GM21576 (cell line): ENCODE measurements at regions not wholly inside any gene's neighbourhood (a gene's known extent, or its start where the extent isn't known, plus 50 kb on each side); places are given as distances from the start of the nearest gene placed in this dataset.

Source experiments
- ATAC-seq: cut with Tn5 transposase; IDR thresholded peaks from one replicate; pipeline ENCODE4 v1.9.1; 2021; ENCODE audit warnings: mild to moderate bottlenecking, moderate library complexity; ENCODE audit not compliant: unreplicated experiment

DNA sequence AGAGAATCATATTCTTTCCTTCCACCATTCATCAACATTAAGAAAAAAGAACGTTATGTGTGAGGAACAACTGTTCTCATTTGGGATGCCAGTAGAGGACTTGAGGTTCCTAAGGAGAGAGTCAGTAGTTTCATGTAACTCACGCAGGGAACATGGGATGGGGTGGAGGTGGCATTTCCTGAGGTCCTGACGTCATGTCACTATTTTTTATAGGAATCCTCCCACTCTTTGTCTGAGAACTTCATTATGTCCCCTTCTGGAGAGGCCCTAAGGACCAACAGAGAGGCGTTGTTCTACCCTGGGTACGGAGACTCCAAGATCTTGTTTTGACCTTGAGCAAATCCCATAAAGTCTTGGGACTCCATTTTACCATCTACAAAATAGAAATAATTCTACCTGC is 211.7 kb upstream of the SOX9 start:
- no peak for ATAC-seq

- no peak for ATAC-seq
These were observed 210.8 kb upstream of the SOX9 start for GRCh38 chr17:71910002-71910401.

GRCh38 chr17:71914042-71914441 is 206.8 kb upstream of the SOX9 start:
- ATAC-seq: no peak

DNA sequence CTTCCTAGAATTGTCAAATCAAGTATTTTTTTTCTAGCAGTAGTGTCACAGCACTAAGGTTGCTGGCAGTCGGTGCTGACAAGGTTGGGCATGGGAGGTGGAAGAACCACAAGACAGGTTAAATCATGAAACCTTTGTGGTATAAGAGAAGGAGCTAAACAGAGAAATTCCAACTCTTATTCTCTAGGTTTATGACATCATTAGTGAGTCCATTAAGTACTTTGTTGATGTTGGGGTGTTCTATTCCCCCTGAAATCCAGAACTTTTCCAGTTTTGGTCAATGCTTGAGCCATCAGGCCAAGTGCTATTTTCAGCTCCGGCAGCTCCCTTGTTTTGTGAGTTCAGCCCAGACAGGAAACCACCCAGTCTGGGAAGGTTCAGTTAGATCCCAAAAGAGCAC is 206.0 kb upstream of the SOX9 start:
- no peak for ATAC-seq

DNA sequence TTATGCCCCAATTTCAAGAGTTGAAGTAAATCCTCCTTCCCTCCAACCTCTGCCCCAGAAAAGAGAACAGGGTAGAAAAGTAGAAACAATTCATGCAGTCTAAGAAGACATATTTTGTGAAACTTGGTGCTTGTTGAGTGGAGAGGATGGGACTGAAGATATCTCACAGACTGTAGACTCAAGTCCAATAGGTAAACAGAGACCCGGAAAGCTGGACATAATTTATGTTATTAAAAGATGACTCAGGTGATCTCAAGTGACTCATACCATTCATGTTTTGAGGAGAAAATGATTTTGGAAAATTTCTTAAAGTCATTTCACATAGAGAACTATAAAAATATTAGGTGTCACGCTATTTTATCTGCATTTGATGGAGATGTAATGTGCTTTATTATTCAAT is 203.1 kb upstream of the SOX9 start:
- no peak for ATAC-seq

DNA sequence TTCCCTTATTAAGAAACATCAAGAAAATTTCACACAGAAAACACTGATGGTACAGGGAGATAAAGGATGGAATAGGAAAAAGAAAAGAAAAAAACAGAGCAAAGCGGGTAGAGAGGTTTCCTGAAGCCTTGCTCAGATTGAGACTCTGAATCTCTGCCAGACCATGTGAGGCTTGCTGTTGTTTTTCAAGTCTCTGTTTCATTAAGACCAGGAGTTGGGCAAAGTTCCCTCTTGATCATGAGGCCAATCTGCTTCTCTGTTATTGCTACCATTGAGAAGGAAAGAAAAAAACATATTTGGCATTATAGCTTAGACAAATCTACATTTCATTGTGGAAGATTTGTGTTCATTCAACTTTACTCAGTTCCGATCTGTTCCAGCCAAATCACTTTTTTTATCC is 201.6 kb upstream of the SOX9 start:
- ATAC-seq: no peak

- no peak for ATAC-seq
These were observed 200.9 kb upstream of the SOX9 start for GRCh38 chr17:71919896-71920295.

DNA sequence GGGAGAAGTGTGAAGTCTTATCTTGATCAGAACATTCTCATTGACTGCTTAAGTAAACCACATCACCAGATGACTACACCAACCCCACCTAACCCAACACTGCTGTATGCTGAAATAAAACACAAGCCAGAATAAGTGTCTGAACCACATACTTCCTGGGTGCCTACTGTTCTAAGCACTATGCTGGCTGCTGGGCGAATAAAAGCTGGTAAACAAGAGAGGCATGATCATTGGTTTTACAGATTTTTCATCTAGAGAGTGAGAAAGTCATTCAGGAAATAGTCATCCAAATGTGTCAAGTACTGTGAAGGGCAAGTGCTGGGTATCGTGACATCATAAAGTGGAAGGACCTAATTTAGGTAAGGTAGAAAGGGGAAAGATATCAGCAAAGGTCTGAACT is 199.0 kb upstream of the SOX9 start:
- ATAC-seq: no peak

DNA sequence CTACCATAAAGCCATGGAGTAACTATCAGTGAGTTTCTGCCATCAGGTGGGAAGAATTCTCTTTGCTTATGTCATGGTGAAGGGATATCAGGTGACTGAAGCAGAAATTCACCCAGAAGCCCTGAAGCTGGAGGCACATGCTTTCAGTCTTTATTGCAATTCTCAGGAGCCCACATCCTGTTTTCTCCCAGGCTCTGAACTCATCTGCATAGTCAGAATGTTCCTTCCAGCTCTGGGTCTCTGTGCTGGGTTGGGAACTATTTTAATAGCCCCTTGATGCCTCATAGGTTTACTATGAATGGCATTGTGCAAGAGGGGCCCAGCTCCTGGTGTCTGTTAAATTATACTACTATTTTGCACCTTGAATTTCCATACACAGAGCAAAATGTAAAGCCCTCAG is 198.4 kb upstream of the SOX9 start:
- ATAC-seq: no peak

DNA sequence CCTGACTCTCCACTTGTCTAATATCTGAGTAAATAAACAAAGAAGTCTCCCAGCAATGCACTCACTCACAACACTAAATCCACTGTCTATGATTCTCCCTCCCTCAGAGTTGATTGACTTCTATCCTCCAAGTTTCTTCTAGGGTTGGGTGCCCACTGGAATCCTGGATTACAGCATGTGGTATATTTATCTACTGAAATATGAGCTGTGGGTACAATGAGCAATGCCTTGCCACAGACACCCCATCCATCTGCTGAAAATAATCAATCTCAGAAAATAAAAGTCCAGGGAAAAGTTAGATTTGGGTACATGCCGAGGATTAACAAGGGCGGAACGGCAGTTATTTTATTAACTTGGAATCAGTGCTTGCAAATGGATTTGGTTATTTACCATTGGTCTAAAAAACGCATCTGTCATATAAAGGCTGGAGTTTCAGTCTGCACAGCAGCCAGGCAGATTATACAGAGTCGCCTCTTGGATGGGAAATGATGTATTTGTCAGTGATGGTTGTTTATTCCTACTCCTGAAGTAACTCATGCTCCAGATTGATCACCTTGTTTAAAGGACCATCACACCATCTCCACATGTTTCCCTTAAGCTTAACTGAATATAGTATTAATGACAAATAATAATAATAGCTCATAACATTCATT is 193.9 kb upstream of the SOX9 start:
- no peak for ATAC-seq

DNA sequence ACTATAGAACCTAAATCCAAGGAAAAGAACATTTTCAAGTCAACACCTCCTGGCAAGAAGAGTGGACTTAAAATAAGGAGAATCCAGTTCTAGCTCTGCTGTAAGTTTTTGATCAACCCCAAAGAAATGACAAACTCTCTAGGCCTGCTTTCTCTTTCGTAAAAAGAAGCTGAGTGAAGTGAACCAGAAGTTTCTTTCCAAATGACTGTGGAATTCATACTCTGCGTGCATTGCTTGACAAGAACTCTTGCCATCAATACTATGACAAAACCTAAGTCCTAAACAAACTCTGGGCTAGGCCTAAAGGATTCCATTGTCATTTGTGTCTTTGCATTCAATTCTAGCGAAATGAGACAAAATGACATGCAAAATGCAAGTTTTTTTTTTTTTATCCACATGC is 187.5 kb upstream of the SOX9 start:
- ATAC-seq: no peak

- no peak for ATAC-seq
These were observed 186.3 kb upstream of the SOX9 start for GRCh38 chr17:71934520-71934919.

DNA sequence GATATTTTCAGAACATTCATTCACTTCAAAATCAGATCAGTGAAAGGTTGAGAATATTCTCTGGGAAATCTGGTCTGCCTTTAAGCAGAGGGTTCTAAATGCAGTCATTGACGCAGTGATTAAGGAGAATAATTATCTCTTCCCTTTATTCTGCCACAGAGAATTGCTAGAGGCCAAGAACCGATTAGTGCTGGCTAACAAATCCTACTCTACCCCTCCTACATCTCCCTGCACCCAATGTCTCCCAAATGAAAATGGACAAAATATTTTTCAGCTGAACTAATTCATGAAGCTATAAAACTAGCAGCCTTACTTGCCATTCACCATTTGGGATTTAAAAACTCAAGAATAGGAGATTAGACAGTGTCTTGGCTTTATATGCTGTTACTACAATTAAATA is 185.5 kb upstream of the SOX9 start:
- ATAC-seq: no peak

DNA sequence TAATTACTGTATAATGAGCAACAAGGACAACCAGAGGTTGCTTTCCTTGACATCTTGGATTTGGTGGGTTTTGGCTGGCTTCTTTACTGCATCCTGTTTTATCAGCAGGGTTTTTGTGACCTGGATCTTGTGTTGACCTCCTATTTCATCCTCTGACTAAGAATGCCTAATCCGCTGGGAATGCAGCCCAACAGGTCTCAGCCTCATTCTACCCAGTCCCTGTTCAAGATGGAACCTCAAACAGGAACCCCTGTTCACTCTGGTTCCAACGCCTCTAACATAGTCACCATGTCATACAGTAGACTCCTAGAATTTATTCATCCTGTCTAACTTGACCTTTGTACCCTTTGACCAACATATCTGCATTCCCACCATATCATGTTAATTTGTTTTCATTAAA is 183.8 kb upstream of the SOX9 start:
- no peak for ATAC-seq

GRCh38 chr17:71937914-71938313 is 182.9 kb upstream of the SOX9 start:
- no peak for ATAC-seq

GRCh38 chr17:71938340-71939010 is 182.3 kb upstream of the SOX9 start:
- no peak for ATAC-seq

- ATAC-seq: no peak
These were observed 178.9 kb upstream of the SOX9 start for GRCh38 chr17:71941920-71942319.

- no peak for ATAC-seq
These were observed 178.2 kb upstream of the SOX9 start for GRCh38 chr17:71942626-71943025.

GRCh38 chr17:71948703-71949422 is 172.0 kb upstream of the SOX9 start:
- ATAC-seq: no peak

DNA sequence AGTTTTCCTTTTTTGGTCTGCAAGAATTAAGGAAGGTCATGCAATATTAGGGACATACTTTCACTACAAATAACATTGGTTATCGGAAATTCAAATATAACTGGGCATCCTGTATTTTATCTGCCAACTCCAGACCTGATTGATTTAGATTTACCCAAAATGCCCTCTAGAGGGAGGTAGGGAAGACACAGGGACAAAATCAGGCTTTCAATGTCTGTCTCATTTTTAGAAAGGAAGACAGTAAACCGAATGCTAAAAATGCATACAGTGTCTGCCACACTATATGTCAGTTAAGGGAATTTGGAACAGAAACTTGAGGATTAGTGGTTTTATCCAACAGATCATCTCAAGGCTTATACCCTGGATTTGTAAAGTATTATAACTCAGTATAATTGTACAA is 161.7 kb upstream of the SOX9 start:
- no peak for ATAC-seq

DNA sequence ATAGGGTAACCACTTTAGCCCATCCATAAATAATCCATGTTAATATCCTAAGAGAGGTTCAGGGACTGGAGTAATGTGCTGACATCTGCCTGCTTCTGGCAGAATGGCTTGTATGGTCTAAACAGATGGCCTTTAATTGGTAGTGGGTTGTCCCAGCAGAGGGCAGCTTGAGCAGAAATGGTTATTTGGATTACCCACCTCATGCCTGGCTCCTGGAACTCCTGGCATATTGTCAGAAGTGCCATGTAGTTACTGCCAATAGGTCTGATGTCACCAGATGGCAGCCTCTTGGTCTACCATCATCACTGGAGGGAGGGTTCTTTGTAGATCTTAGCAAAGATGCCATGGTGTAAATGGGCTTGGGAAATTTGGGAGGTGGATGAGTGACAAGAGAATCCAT is 157.5 kb upstream of the SOX9 start:
- ATAC-seq: no peak

DNA sequence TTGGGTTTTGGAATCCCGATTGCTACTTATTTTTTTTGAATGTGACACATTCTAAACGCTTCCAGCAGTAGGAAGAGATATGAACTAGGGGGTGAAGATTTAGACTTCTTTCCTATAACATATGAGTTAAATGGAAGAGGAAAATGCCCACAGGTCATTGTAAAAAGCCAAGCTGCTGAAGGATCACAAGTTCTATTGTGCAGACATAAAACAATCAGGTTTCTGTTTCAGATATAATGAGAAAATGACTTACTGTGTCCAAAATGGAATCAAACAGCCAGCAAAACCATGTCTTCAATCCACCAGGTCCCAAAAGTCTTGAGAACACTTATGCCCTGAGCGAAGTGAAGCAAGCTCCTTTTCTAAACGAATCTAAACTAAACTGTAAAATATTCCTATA is 157.0 kb upstream of the SOX9 start:
- no peak for ATAC-seq
